IPS DF 4.7 (cell line): ENCODE measurements at regions not wholly inside any gene's neighbourhood (a gene's known extent, or its start where the extent isn't known, plus 50 kb on each side); places are given as distances from the start of the nearest gene placed in this dataset.
"Not testable (repeated sequence)": the region's sequence is repeated elsewhere in the genome, so short reads cannot be mapped to it uniquely, and the experiment has no call there.

Experiments used
- DNase-seq: peaks from one replicate; pipeline ENCODE4 v3.0.0-alpha.2; 2013; ENCODE audit warnings: low spot score; ENCODE audit errors: extremely low read depth

DNA sequence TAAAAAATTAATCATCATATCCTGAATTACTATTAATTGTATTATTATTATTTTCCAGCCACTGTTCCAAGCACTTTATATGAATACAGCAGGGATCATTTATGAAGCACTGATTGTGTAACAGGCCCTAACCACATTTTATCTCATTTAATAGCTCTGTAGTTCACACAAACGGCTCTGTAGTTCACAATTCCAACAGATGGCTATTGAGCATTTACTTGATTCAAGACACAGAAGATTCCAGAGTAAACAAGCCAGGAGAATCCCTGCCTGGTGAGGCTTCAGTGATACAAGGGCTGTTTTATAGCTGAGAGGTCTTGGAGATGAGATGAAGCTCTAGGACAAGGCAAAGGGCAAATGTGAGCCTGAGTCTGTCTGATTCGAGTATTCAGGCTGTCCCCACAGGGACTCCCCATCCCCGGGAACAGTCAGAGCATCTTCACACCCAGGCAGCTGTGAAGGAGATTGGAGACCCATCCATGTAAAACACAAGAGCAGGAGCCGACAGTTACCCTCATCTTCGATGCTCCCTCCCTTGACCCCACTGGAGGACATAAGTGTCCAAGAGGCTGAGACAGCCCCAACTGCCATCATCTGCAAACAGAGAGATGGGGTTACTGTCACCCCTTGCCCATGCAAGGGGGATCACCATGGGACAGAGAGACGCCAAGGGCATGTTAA, 222.5 kb downstream of the MN1 start:
- DNase-seq: no peak

DNA sequence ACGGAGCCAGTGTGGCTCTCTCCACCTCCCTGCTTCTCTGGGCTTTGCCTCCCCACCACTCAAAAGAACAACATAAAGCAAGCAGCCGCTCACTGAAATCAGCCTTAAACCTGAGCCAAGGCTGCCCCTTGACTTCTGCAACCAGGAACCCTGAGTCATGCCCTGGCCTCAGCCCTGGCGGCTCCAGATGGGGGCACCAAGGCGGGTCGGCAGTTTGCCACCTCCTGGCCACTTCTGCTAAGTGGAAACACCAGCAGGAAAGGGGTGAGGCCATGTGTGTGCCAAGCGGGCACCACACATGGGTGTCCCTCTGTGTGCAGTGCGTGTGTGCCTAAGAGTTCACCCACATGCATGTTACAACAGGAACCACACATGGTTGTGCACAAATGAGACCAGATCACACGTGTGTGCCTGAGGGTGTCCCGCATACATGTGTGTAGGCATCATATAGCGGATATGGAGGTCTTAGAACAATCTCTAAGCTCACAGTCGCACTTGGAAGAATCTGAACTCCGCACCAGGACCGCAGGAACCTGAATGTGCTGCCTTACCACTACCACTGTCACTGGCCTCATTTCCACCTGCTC, 221.2 kb downstream of the MN1 start:
- no peak for DNase-seq

DNA sequence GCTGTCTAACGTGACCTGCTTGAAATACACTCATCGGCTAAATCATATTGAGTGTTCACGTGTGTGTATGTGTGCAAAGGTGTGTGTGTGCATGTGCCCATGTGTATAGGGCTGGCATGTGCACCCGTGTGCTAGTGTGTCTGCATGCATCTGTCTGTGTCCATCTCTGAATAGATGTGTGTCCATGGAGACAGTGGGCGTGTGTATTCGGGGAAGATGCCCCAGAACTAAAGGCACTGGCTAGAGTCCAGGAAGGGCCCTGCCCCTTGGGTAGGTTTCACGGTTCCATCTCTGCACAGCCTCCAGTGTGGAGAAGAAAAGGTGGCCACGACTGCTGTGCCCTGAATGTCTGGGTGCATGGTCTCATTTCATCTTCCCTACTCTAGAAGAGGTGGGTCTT, 220.3 kb downstream of the MN1 start:
- no peak for DNase-seq

DNA sequence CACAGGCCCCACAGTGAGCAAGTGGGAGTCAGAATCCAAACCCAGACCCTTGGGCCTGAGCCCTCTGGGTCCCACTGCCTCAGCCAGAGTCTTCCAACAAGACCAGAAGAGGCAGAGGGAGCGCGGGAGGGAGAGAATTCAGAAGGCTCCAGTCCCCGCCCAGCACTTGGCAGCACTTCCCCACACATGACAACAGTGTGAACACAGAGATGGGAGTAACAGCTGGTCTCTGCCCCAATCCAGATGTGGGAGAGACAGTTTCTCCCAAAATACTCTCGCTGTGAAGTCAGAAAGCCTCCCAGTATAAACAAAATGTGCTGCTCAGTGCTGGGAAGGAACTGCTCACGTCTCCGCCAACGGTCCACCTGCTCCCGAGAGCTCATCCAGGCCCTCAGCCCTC, 219.9 kb downstream of the MN1 start:
- DNase-seq: no peak

DNA sequence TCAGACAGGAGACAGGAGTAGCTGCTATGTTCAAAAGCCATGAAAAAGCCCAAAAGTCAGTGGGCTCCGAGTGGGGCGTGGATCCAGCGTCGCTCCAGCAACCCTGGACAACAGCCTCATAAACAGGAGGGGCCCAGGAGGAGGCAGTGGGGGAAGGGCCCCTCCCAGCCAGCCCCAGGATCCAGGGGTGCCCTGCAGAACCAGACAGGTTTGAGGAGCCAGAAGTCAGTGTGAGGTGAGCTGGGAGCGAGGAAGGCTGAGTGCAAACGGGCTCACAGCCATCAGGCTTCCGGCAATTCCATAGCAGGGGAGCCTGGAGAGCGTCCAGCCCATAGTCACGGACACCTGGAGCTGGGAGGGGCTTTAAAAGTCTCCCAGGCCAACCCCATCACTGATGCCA, 217.7 kb downstream of the MN1 start:
- no peak for DNase-seq

DNA sequence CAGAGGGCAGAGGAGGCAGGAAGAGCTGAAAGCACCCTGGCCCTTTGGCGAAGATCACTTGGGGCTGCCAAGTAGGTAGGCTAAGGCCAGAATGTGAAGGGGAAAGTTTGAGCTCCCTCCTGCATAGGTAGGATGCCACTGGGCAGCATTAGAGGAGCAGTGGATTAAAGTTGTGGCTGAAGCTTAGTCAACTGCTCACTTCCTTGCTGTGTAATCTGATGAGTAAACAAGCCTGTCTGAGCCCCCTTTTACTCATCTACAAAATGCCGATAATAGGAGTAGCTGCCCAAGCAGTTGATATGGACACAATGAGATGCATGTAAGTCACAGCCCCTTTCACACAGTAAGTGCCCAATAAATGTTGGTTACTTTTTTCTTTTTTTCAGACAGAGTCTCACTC, 216.4 kb downstream of the MN1 start:
- no peak for DNase-seq

DNA sequence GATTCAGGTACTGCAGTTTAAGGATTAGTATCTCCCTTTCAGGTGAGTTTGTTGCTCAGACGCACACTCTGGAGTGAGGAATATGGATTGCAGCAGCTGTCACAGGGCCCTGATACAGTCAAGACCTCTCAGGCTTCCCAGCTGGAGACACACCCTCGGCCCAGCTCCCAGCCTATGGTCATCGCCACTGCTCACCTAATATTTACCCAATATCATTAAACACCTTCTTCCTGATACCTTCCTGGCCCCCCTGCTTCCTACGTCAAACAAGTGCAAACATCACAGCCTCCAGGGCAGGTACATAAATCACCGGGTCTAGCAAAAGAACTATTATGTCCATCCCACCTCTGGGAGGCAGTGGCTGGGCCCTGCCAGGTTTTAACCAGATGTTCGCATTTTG, 213.3 kb downstream of the MN1 start:
- DNase-seq: no peak

DNA sequence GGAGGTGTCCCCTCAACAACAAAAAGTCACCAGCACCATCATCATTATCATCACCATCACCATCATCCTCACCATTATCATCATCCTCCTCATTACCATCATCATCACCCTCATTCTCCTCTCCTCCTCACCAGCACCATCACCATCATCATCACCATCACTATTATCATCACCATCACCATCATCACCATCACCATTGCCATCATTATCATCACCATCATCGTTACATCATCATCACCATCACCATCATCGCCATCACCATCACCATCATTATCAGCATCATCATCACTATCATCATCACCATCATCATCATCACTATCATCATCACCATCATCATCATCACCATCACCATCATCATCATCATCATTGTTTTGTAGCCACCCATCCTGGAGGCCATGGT, 212.6 kb downstream of the MN1 start:
- no peak for DNase-seq

DNA sequence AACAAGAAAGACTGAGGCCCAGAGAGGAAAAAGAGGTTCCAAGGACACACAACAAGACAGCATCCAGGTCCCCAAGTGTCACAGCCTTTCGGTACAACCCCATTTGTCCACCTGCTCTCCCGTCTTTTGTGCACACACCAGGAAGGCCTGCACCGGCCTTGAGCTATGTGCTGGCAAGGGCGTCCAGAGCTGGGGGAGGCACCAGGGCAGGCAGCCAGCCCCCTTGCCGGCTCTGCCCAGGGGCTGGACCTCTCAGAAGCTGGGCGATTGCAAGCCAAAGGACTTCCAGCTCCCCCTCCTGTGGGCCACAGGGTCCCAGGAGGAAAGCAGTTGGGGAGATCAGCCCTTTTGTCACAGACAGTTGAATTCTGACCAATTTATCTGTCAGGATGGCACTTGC, 210.5 kb downstream of the MN1 start:
- DNase-seq: no peak

DNA sequence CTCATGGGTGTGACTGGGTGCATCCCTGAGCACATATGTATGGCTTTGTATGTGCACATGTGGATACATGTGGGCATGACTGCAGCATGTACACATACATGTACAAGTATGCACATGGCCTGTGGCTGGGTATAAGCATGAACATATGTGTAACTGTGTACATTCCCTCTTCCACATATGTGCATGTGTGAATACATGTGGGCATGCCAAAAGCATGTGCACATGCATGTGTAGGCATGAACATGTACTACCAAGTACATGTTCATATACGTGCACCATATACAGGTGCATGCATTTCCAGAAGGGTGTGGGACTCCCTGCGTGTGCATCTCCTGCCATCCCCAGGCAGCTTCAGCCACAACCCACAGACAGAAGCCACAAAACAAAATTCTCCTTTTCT, 208.2 kb downstream of the MN1 start:
- DNase-seq: no peak

DNA sequence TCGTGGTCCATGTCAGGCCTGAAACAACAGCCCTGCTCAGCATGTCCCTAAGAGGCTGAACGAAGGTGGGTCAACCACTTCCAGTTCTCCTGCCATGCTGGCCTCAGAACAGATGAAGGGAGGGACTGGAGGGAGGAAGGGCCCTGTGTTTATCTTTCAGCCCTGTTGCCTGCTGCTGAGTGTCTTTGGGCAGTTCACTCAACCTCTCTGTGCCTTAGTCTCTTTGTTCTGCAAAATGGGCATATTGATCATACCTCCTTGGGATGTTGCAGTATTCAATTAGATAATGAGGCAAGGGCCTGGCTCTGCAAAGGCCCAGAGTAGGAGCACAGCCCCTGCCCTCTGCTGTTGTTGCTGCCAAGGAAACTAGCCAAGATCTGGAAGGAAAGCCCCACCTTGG, 207.5 kb downstream of the MN1 start:
- no peak for DNase-seq

DNA sequence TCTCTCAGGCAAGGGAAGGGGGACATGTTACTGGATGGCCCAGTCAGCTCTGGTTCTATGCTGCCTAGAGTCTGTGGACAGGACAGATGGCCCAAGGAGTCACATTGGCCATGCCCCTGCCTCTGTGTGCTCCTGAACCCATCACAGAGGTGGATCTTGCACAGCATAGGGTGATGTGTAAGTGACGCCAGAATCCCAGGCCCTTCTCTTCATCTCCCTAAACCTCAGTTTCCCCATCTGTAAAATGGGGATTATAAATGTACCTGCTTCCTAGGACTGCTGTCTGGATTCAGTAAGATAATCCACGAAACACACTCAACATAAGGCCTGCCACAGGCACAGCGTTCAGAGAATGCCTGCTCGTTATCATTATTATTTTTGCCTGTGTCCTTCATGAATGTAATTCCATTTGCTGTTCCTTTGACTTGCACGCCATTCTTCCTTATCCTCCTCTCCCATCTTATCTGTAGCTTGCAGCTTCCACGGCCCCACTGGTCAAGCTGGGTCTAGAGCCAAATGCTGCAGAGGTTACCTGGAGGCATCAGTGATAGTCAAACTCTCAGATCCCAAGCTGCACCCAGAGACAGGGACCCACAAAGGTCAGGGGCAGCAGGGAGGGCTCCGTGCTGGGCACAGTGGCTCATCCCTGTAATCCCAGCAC, 207.0 kb downstream of the MN1 start:
- DNase-seq: no peak

DNA sequence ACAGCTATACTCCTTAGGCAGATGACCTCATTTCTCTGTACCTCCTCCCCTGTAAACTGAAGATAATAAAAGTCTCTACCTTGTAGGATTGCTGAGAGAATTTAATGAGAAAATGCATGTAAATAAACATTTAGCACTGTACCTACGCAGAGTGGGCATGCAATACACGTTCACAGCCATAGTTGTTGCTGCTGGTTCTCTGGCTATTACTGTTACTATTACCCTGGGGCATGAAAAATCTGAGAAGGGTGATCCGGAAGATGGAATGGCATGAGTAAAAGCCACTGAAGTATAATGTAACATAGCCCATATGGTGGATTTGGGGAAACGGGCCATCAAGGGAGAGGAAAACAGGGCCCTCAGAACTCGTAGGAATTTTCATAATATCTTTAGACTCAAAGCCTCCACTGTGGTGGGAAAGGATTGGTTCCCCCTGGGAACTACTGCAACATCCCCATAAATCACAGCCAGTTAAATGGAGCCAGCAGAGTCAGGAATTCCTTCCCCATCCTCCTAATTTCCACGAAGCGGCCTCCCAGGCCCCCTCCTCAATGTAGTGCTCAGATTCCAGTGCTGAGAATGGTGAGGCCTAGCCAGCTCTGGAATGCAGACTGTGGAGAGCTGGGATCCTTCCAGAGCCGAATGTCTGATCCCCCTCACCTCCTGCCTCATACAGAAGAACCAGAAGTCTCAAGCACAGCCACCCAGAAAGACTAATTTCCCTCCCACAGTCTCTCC, 205.3 kb downstream of the MN1 start:
- no peak for DNase-seq

DNA sequence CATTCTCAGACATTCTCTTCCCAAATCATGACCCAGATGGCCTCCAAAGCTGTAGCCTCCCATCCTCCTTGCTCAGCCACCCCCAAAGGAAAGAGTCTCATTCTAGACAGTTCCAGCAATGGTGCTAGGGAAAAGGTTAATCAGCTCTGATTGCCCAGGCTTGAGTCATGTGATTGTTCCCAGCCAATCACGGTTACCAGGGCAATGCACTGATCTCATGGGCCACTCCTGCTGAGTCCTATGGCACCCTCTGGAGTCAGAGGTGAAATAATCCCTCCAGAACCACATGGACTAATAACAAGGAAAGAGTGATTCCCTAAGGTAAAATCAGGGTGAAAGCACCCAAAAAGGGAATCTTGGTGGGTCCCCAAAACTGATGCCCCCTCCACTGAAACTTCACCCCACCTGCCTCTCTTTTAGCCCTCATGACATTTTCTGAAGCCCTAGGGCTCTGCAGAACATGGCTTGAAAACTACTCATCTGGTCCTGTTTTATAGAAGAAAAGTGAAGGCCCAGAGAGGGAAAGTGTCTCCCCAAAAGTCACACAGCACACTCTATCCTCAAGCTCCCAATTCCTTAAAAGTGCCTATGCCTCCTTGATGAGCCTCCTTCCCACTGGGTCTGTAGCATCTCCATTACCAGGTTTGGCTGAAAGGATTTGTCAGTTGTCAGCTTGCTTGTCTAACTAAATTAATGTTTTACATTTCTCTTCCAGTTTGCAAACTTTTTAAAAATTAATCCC, 203.7 kb downstream of the MN1 start:
- DNase-seq: no peak

DNA sequence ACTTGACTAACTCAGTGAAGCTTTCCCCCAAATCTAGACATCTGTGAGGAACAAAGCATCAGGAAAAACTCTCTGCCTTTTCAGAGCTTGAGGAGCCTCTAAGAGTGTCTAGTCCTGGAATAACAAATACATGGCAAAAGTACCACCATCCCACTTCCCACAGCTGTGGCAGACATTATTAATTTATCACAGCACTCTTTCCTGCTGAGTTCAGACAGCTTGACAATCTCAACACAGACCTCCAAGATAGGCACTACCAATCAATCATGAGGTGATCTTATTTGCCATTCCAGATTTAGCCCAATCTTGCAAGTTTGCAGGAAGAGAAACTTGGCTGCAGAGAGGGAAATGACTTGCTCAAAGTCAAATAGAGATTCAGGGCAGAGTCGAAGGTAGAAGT, 202.8 kb downstream of the MN1 start:
- DNase-seq: no peak

DNA sequence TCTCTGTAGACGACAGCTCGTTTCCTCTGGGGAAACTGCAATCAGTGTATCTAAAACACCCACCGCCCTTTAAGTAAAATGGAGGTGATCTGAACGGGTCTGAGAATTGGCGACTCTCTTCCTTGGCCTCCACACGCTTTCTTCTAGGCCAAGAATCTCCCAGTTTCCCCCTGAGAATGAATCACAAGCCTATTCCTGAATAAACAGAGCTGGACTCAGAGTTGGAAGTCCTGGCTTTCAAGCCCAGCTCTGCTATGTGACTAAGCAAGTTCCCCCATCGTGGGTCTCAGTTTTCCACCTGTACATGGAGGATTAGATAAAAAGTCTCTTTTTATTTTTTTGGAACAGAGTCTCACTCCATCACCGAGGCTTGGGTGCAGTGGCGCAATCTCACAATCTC, 200.4 kb downstream of the MN1 start:
- DNase-seq: no peak

DNA sequence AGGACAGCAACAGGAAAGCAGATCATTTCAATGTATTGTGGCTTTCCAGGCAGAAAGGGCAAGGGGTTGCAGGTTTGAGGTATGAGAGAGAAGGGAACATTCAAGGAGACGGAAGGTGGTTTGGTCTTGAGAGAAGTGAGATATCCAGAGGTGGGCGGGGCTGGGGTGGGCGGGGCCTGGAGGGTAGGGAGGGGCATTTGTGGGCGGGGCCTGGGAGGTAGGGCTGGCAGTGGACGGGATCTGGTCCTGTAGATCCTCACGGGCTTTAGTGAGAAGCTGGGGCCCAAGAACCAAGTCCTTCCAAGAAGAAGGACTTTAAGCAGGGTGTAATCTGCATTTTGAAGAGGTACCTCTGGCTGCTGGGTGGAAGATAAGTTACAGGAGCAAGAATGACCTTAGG, 199.2 kb downstream of the MN1 start:
- DNase-seq: no peak

DNA sequence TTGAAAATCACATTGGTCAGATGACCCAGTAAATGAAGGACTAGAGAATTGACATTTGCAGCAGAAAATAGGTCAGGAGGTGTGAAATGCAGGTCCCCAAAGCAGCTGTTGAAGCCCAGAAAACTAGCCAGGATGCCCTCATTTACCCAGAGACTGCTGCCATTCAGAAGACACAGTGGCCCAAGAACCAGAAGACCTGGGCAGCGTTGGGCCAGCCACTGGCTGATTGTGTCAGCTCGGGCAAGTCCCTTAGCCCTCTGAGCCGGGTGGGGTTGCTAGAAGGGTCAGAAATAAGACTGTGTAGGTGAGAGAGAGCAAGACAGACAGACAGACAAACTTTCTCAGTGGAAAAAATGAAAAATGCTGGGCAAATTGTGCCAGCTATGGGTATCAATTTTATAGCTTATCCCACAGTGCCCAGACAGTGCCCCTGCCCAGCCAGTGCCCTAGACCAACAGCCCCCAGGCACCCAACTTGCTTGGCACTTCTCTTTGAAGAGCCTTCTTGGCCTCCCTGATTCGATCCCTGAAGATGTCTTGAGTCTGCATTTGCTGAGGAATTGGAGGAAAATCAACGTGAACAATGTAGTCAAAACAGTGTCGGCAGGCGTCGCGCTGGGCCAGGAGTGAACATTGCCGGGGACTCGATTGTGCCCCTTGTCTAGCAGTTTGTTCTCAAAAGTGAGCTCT, 198.3 kb downstream of the MN1 start:
- no peak for DNase-seq

DNA sequence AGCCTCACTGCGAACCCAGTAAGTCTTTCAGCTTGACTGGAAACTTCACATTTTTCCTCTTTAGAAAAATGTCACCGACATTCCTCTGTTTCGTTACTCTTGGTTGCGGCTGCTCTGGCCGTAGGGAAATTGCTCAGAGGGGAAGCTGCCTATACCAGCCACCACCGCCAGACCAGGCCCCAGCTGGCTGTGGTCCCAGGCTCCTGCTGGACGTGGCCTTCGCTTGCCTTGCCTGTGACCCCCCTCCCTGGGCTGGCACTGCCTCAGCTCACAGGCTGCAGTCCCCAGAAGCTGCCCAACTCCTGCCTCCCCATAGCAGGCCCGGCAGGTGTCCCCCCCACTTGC, 197.8 kb downstream of the MN1 start:
- DNase-seq: no peak

DNA sequence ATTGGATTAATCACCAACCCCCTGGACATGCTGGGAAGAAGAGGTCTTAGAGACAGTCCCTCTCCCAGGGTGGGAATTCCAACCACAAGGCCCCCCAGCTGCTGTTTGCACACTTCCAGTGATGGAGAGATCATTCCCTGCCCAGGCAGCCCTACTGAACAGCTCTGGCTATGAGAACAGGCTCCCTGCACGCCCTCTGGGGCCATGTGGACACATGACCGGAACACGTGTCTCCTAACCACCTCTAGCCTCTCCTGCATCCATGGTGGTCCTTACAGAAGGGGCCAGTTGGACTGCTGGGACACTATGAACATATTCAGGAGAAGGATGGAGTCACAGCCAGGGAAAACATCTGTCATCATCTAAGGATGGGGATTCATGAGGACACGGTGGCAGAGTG, 196.2 kb downstream of the MN1 start:
- no peak for DNase-seq

DNA sequence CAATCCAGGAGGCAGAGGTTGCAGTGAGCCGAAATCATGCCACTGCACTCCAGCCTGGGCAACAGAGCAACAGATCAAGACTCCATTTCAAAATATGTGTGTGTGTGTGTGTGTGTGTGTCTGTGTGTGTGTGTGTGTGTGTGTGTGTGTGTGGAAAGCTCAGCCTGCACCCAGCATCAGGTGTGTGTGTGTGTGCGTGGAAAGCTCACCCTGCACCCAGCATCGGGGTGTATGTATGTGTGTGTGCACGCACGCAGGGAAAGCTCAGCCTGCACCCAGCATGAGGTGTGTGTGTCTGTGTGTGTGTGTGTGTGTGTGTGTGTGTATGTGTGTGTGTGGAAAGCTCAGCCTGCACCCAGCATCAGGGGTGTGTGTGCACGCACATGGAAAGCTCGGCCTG, 193.8 kb downstream of the MN1 start:
- not testable (repeated sequence) for DNase-seq
